GM12864 (cell line): ENCODE measurements at regions not wholly inside any gene's neighbourhood (a gene's known extent, or its start where the extent isn't known, plus 50 kb on each side); places are given as distances from the start of the nearest gene placed in this dataset.

ENCODE experiments used
- DNase-seq: peaks from one replicate; pipeline ENCODE4 v3.0.0-alpha.2; 2011; ENCODE audit warnings: low read depth
- H3K4me3 ChIP-seq: 2 replicates; pipeline ENCODE4 v1.5.1; 2011; ENCODE audit warnings: mild to moderate bottlenecking, low read depth, low read length, control low read depth
- CTCF ChIP-seq: IDR thresholded peaks from 2 replicates; pipeline ENCODE4 v1.5.1; 2011; ENCODE audit warnings: low read depth, mild to moderate bottlenecking, moderate library complexity, low read length, control low read depth, inconsistent platforms; ENCODE audit errors: missing control alignments

- DNase-seq: no peak
- TF ChIP-seq CTCF: no peak
- H3K4me3 ChIP-seq: no peak overlapping the region
Observed at GRCh38 chr7:132687981-132688383, 111.7 kb upstream of the PLXNA4 start.

- DNase-seq: no peak
- H3K4me3 ChIP-seq: no peak overlapping the region
- TF ChIP-seq CTCF: no peak
Observed at GRCh38 chr7:132687016-132687415, 110.7 kb upstream of the PLXNA4 start.

GRCh38 chr7:132685277-132685676 lies 109.0 kb upstream of the PLXNA4 start:
- DNase-seq: no peak
- no peak for TF ChIP-seq CTCF
- no peak overlapping the region for H3K4me3 ChIP-seq

- TF ChIP-seq CTCF: no peak
- H3K4me3 ChIP-seq: no peak overlapping the region
- no peak for DNase-seq
Observed at GRCh38 chr7:132683896-132684690, 107.8 kb upstream of the PLXNA4 start.

GRCh38 chr7:132681951-132682350 lies 105.7 kb upstream of the PLXNA4 start:
- no peak for DNase-seq
- no peak overlapping the region for H3K4me3 ChIP-seq
- TF ChIP-seq CTCF: no peak

GRCh38 chr7:132680590-132680989 lies 104.3 kb upstream of the PLXNA4 start:
- TF ChIP-seq CTCF: no peak
- DNase-seq: no peak
- no peak overlapping the region for H3K4me3 ChIP-seq

- no peak overlapping the region for H3K4me3 ChIP-seq
- no peak for DNase-seq
- no peak for TF ChIP-seq CTCF
Observed at GRCh38 chr7:132678656-132679055, 102.4 kb upstream of the PLXNA4 start.
